Stimulated activated CD4-positive, alpha-beta T cell treated with anti-CD3 and anti-CD28 coated beads, TNF-alpha, amount 100 ng/mL, for 4 hours (primary cell): ENCODE measurements at regions not wholly inside any gene's neighbourhood (a gene's known extent, or its start where the extent isn't known, plus 50 kb on each side); places are given as distances from the start of the nearest gene placed in this dataset.

ENCODE experiments used
- DNase-seq, 3 experiments: peaks; one replicate each; pipeline ENCODE4 v3.0.0-alpha.2; 2020; ENCODE audit warnings: low read depth in 3 of 3

- no peak for DNase-seq
Observed at GRCh38 chr5:74192606-74193299, 447.8 kb downstream of the ENC1 start.

DNA sequence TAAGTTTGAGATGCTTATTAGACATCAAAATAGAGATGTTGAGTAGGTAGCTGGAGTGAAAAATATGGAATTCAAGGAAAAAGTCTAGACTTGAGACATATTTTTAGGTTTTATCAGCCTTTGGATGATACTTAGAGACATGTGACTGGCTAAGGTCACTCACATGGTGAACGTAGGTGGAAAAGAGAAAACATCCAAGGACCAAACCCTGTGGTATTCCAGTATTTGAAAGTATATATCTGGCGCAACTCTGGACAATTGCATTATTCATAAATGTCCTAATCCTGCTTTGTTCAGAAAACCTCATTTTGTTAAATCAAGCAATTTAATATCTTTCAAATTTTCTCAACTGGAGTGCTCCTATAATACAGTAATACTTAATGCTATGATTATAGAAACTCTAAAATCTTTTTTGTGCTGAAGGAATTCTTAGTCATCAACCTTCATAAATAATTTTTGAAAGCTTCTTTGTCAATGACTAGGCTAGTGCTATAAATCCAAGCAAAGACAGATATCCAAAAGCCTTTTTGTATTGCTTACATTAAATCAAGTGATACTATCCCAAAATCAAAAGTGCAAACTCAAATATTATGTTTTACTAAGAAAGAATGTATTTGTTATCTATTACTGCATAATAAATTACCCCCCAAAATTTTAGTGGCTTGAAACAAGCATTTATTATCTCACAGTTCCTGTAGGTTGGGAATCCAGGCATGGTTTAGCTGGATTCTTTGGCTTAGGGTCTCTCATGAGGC is 452.0 kb downstream of the ENC1 start:
- DNase-seq = no peak

- no peak for DNase-seq
Observed at GRCh38 chr5:74187757-74188156, 452.8 kb downstream of the ENC1 start.

DNA sequence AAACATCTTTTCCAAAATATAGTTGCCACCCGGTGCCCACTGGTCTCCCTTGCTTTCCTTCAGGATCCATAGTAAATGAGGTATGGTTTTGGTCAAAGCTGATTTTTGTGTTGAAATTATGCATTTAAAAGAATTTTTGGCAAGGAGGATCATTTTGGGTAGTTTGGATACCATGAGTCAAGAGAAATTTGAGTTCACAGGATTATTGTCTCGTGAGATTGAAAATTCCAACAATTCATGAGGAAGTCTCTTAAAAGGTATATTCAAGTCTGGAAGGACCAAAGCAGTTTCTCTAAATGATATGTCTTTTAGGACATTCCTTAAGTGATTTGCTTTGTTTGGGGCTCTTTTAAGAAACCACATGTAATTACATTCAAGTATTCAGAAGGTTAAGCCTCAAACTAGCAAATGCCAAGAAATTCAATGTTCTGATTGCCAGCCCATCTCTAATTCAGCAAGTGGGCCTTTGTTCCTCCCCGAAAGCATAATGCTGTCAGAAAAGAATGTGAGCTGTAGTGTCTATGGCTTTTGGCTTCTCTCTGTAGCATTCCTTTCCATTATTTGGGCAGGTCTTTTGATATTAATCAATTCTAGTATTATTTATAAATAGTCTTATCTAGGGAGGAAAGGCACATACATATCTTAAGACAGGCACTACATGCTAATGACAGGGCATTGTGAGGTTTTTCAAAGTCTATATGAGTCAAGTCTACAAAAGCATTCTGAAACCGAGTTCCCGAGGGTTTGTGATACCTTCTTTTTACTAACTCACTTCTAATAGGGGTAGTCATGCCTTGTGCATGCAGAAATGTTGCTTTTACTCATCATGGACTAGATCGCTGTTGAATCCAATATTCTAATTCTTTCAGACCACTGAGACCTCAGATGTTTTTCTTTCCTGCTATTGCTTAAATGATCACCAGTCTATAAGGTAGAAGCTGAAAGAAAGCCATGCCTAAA is 453.9 kb downstream of the ENC1 start:
- no peak for DNase-seq

DNA sequence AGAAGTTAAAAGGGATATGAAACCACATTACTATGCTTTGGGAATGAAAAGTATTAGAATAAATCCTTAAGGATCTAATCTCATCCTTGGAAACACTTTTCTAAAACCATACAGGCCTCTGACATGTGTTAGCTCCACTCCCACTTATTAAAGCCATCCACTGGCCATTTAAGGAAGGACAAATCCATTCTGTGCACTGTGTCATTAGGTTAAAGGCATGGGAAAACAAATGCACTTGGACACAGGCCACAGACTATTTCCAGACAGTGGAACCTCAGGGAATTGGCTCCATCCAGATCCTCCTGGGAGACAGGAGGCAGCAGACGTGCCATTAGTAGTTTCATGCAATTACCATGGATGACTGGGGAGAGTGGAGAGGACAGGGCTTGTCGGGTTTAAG is 454.9 kb downstream of the ENC1 start:
- no peak for DNase-seq

DNA sequence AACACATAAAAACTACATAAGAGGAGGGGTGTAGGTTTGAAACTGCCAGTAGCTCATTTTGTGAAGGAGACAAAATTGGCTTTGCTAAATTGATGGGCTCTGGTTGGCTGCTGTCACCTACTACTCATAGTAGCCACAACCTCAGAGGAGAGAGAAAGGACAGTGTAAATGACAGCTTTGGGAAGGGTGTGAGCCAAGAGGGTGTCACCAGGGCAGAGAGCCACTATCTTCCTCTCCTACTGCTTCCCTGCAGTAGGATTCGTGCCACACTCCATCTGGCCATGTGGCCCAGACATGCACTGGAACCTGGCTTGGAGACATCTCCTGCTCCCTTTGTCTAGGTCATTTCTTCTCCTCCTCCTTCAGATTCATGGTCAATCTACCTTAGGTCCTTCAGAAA is 455.9 kb downstream of the ENC1 start:
- no peak for DNase-seq

- no peak for DNase-seq
Observed at GRCh38 chr5:74183041-74183440, 457.5 kb downstream of the ENC1 start.

DNA sequence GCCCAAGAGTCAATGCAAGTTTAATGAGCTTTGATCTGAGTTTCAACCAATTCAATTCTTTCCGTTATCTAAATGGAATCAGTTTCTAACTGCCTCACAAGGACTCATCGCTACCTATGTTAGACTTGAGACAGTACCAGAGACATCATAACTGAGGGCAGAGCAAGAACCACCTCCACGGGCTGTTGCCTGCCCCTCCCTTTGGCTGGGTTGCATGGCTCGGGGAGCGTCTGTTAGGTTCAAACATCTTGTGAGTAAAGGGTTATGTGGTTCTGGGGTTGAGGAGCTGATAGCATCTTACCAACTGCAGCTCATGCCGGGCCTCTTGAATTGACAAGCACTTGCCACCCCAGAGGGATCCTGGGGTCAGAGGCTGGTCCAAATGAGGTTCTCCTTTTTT is 457.9 kb downstream of the ENC1 start:
- no peak for DNase-seq

DNA sequence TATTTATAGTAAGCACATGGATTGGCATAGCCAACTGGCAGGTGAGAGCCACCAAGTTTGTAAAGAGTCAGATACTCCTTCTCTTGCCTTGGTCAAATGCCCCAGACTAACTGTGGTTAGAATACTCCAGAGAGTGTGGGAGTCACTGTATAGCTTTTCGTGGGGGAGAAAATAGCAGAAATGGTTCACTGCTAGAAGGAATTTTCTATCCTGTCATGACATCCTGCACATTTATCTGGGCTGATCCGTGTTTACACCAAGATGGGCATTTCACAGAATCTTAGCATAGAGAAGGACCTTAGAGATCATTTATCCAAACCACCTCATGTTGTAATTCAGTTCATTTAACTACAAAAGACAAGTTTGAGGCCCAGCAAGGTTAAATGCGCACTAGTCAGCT is 460.8 kb downstream of the ENC1 start:
- DNase-seq = no peak

GRCh38 chr5:74179179-74179578 is 461.3 kb downstream of the ENC1 start:
- no peak for DNase-seq

DNA sequence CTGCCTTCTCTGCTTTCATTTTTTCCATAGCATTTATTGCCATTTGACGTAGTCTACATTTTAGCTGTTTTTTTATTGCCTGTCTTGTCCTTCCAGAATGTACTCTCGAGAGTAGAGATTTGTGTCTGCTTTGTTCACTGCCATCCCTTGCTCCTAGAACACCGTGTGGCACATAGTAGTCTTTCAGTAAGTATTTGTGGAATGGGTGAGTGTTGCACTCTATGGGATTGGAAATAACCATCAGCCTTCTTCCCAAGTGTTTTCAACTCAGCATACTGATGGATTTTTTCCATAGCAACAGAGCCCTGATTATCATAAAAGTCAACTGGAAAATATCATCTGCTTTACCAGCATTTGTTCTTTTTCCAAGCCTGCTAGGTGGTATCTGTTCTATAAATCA is 462.6 kb downstream of the ENC1 start:
- no peak for DNase-seq

DNA sequence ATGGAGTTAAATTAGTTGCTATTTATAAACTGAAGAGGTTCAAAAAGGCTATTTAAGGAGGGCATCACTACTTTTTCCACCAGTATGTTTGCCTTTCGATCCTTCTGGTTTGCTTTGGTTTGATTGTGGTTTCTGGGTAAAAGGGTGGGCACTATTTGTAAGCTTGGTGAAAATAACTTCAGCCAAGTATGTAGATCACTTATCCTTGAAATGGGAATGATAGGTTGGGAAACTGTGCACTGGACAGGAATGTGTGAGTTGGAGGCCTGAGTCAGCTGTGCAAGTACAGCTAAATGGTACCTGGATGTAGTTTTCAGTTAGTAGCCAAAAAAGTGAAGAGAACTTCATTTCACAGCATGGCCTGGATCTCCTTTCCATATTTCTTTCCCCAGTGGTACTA is 466.2 kb downstream of the ENC1 start:
- DNase-seq = no peak

DNA sequence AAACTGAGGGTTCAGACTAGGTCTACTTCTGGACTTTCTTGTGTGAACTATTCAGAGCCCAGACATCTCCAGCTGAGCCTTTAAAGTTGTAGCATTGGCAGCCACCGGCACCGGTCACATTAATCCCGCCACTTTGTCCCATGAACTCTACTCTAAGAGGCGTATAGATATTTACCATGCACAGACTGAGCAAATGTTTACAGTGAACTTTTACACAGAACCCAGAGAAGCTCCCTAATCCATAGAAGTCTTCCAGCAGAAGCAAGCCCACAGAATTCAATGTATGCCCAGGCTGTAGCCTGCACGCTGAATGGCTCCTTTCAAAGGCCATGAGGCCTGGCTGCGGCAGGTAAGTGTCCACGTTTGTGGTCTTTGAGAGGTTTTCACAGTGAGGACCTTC is 466.9 kb downstream of the ENC1 start:
- no peak for DNase-seq

DNA sequence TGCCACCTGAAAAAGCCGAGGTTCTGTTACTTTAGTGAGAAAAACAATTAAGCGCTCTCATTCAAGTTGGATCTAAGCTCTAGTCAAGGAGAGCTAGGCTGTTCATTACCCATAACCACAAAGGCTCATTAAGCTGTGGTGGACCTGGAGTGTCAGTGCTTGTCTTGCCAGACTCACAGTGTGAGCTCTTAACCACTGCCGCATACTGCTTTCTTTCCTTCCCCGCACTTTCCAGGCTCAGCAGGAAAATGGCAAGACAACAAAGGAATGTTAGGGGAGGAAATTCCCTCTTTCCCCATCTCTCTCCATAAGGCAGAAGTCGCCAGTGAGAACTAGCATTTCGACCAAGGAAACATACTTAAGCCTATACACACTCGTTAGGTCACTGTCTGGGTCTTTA is 467.3 kb downstream of the ENC1 start:
- DNase-seq = no peak

DNA sequence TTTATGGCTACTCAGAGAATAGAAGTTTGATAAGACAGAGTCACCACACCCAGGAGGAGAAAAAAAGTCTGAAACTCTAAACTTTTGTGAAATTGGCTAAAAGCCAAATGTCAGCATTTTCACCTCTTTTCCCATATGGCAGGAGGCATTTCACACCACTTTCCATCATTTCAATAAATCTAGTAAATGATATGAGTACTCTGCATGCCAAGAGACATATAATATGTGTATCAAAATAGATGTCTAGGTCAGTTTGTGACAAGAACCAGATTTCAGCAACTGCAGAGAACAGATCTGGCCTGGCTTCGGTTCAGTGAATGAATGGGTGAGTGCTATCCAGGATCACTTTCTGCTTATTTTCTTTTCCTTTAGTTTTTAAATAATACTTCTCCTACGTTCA is 470.8 kb downstream of the ENC1 start:
- no peak for DNase-seq

DNA sequence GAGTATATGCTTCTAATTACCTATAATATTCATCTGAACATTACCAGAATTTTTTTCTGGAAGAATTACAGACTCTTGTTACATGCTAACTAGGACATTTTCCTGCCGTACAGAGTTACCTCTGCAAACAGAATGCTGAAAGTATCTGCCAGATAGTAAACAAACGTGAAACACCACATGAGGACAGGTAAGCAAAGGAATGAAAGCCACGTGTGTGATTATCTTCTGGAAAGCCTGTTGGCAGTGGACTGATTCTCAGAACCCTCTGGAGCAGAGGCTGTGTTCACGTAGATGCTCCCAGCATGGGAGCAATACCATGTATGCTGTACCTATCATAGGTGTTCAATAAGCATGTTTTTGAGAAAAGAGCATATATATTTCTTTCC is 472.6 kb downstream of the ENC1 start:
- DNase-seq = no peak

GRCh38 chr5:74167206-74167929 is 473.2 kb downstream of the ENC1 start:
- no peak for DNase-seq

- DNase-seq = no peak
Observed at GRCh38 chr5:74166064-74166463, 474.5 kb downstream of the ENC1 start.

GRCh38 chr5:74164725-74165235 is 475.7 kb downstream of the ENC1 start:
- no peak for DNase-seq

- no peak for DNase-seq
Observed at GRCh38 chr5:74162524-74162923, 478.0 kb downstream of the ENC1 start.

DNA sequence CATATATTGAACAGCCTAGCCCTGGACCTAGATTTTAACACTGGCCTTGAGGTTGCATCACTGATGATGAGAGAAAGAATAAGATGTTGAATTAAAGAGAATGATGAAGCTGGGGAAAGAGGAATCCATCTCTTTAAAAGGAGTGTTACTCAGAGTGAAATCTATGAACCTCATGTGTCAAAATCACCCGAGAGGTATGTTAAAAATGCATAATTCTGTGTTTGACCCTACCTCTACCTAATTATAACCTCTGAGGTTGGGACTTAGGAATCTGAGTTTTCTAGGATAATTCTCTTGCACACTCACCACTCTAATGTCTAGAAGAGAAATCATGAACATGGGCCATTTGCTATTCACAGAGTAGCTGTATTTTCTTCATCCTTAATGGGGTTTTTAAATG is 479.4 kb downstream of the ENC1 start:
- DNase-seq = no peak
